A673 (cell line): ENCODE measurements at regions not wholly inside any gene's neighbourhood (a gene's known extent, or its start where the extent isn't known, plus 50 kb on each side); places are given as distances from the start of the nearest gene placed in this dataset.

ENCODE experiments used
- BruUV-seq: library from RNA; stranded (reverse); fragments of 400-500 nt; replicated peaks from 2 replicates; lab custom pipeline; 2021; lab: Mats Ljungman, UMichigan
- CTCF ChIA-PET: fragments of 300-600 bp; sonication (Branson Sonifier 250); formaldehyde crosslinking; loops from one replicate; lab custom pipeline; 2022; ENCODE audit warnings: antibody characterized with exemption; lab: Charles Lee
- POLR2A ChIA-PET: fragments of 300-600 bp; sonication (Branson Sonifier 250); formaldehyde crosslinking; loops from one replicate; lab custom pipeline; 2022; ENCODE audit warnings: antibody characterized with exemption; ENCODE audit not compliant: low non-redundant PET; lab: Charles Lee
- DNase-seq: peaks from one replicate; pipeline ENCODE4 v3.0.0-alpha.2; 2015; ENCODE audit warnings: low spot score
- H3K27ac ChIP-seq: fragments of 200-600 bp; sonication (generic); 2 replicates; pipeline ENCODE4 v1.5.1; 2016; ENCODE audit warnings: mixed run types, low read depth, mild to moderate bottlenecking, mixed read lengths, antibody characterized with exemption, low read length; ENCODE audit not compliant: poor library complexity, severe bottlenecking
- H3K27me3 ChIP-seq: fragments of 200-600 bp; sonication (generic); replicated peaks from 2 replicates; pipeline ENCODE4 v1.6.1; 2017; ENCODE audit warnings: mixed run types, low read depth, mild to moderate bottlenecking, mixed read lengths, antibody characterized with exemption, low read length; ENCODE audit not compliant: insufficient read depth, poor library complexity
- H3K36me3 ChIP-seq: fragments of 200-600 bp; sonication (generic); 2 replicates; pipeline ENCODE4 v1.6.1; 2016; ENCODE audit warnings: mixed run types, mild to moderate bottlenecking, mixed read lengths, antibody characterized with exemption, low read length; ENCODE audit not compliant: insufficient read depth, poor library complexity, severe bottlenecking
- H3K4me1 ChIP-seq: fragments of 200-600 bp; sonication (generic); 2 replicates; pipeline ENCODE4 v1.6.1; 2017; ENCODE audit warnings: mixed run types, mild to moderate bottlenecking, mixed read lengths, antibody characterized with exemption, low read length; ENCODE audit not compliant: insufficient read depth, poor library complexity, severe bottlenecking
- H3K4me3 ChIP-seq: fragments of 200-600 bp; sonication (generic); 2 replicates; pipeline ENCODE4 v1.5.1; 2016; ENCODE audit warnings: low read depth, mixed run types, mild to moderate bottlenecking, mixed read lengths, low read length; ENCODE audit not compliant: poor library complexity, severe bottlenecking
- H3K9me3 ChIP-seq: fragments of 200-600 bp; sonication (generic); 2 replicates; pipeline ENCODE4 v1.6.1; 2016; ENCODE audit warnings: mixed run types, low read depth, mild to moderate bottlenecking, mixed read lengths, antibody characterized with exemption, low read length; ENCODE audit not compliant: poor library complexity, severe bottlenecking
- CTCF ChIP-seq: fragments of 300-800, 200-600 bp; sonication (generic); conservative IDR thresholded peaks from 2 replicates; pipeline ENCODE4 v1.5.1; 2017; ENCODE audit warnings: low read depth, mild to moderate bottlenecking, antibody characterized with exemption, low read length, moderate library complexity, mixed read lengths
- EZH2 ChIP-seq: fragments of 200-600 bp; sonication (generic); IDR thresholded peaks from 2 replicates; pipeline ENCODE4 v1.6.1; 2017; ENCODE audit warnings: borderline replicate concordance, low read depth, mild to moderate bottlenecking, mixed read lengths, antibody characterized with exemption, low read length; ENCODE audit not compliant: poor library complexity, severe bottlenecking
- intact Hi-C: fragments of 100-400 bp; cut with micrococcal nuclease; formaldehyde crosslinking; loops from one replicate; pipeline ENCODE4 v1.10.0; 2022; ENCODE audit not compliant: unreplicated experiment

- Histone ChIP-seq H3K9me3 (no peaks in the 10 kb centered on the region), H3K4me1 (peaks cover 4% of the 10 kb centered on the region), H3K27me3 (no peaks in the 10 kb centered on the region), H3K4me3 (no peak overlapping the region), H3K36me3 (no peaks in the 10 kb centered on the region), H3K27ac (no peak overlapping the region)
- TF ChIP-seq EZH2 (no peak), CTCF (no peak)
- ChIA-PET CTCF (no interaction called here), POLR2A (interaction anchor here (0.6 kb wide), 1 partner anchor 1267 kb away, joined by 4 read pairs; no protein-coding TSS in a partner anchor)
- no peak for DNase-seq
- intact Hi-C loops = no loop called here
- BruUV-seq = no TSS peak
These were observed 171.2 kb downstream of the KCNE4 start for GRCh38 chr2:223223156-223223555.

GRCh38 chr2:223225266-223225665, 173.3 kb downstream of the KCNE4 start:
- Histone ChIP-seq H3K27me3 (no peaks in the 10 kb centered on the region), H3K36me3 (no peaks in the 10 kb centered on the region), H3K4me1 (peaks cover 17% of the 10 kb centered on the region), H3K27ac (no peak overlapping the region), H3K4me3 (no peak overlapping the region), H3K9me3 (no peaks in the 10 kb centered on the region)
- no peak for DNase-seq
- CTCF ChIA-PET = no interaction called here
- TF ChIP-seq CTCF (no peak), EZH2 (no peak)
- BruUV-seq = no TSS peak
- POLR2A ChIA-PET = no interaction called here
- intact Hi-C loops = no loop called here

- no TSS peak for BruUV-seq
- ChIA-PET POLR2A (no interaction called here), CTCF (no interaction called here)
- Histone ChIP-seq H3K9me3 (no peaks in the 10 kb centered on the region), H3K36me3 (no peaks in the 10 kb centered on the region), H3K27ac (no peak overlapping the region), H3K27me3 (no peaks in the 10 kb centered on the region), H3K4me1 (peaks cover 26% of the 10 kb centered on the region), H3K4me3 (no peak overlapping the region)
- no peak for TF ChIP-seq EZH2
- no peak for TF ChIP-seq CTCF
- intact Hi-C loops = no loop called here
- DNase-seq = no peak
These were observed 174.3 kb downstream of the KCNE4 start for GRCh38 chr2:223226264-223226663.
